Right lobe of liver (tissue), 4 donors: ENCODE measurements at regions not wholly inside any gene's neighbourhood (a gene's known extent, or its start where the extent isn't known, plus 50 kb on each side); places are given as distances from the start of the nearest gene placed in this dataset.

ENCODE experiments used
- CTCF ChIP-seq, 4 donors: fragments of 200-600 bp in 3 of 4; fragments of 450-650 bp in 1 of 4; IDR thresholded peaks; one replicate each; pipeline versions ENCODE4 v1.5.1 to v1.8.0; 2016 to 2022; ENCODE audit warnings: antibody characterized with exemption in 4 of 4, mild to moderate bottlenecking in 2 of 4
- POLR2A ChIP-seq: fragments of 450-650 bp; IDR thresholded peaks from one replicate; pipeline ENCODE4 v1.6.1; 2017; ENCODE audit warnings: antibody characterized with exemption, mild to moderate bottlenecking
- donor health status: DM: no; HTN: no; CAD: no.
- donor health status: DM: no; HTN: no; CAD: no.
- donor health status: DM: no; HTN: yes; CAD: no.

DNA sequence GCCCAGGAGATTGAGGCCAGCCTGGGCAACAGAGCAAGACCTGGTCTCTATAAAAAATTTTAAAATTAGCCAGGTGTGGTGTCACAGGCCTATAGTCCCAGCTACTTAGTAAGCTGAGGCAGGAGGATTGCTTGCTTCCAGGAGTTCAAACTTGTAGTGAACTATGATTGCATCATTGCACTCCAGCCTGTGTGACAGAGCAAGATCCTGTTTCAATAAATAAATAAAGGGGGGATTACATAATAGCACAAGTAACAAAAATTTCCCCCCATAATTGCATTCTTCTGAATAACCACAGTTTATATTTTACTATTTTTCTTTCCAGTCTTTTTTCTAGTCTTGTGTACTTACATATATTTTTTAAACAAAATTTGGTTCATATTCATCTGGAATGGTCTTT is 135.6 kb downstream of the CHIC2 start:
- no peak for TF ChIP-seq CTCF (IDR thresholded peaks at IDR 0.05)
- no peak for TF ChIP-seq POLR2A
